CD4-positive, alpha-beta T cell (primary cell): ENCODE measurements at regions not wholly inside any gene's neighbourhood (a gene's known extent, or its start where the extent isn't known, plus 50 kb on each side); places are given as distances from the start of the nearest gene placed in this dataset.

Source experiments
- ATAC-seq: fragments of 200-7000 bp; cut with Tn5 transposase; one replicate; pipeline ENCODE4 v1.10.0; 2022; ENCODE audit warnings: mild to moderate bottlenecking; ENCODE audit not compliant: poor library complexity
- CTCF ChIA-PET: fragments of 350-600 bp; sonication (Branson Sonifier 250); formaldehyde crosslinking; loops from one replicate; lab custom pipeline; 2021; ENCODE audit warnings: antibody characterized with exemption, inconsistent platforms; lab: Charles Lee
- POLR2A ChIA-PET: fragments of 350-600 bp; sonication (Branson Sonifier 250); formaldehyde crosslinking; loops from one replicate; lab custom pipeline; 2021; ENCODE audit warnings: antibody characterized with exemption, inconsistent platforms; lab: Charles Lee
- DNase-seq, 14 experiments: peaks; one replicate each; pipeline ENCODE4 v3.0.0-alpha.2; 2013 to 2020; ENCODE audit warnings: mixed read lengths in 2 of 14
- H3K27ac ChIP-seq, 2 donors: one replicate each; pipeline versions ENCODE4 v1.5.1 to v1.7.0; 2013; ENCODE audit warnings: low read length in 2 of 2, low read depth in 1 of 2, mild to moderate bottlenecking in 1 of 2
- H3K27me3 ChIP-seq, 2 experiments: 1 replicate in 1 of 2; 2 replicates in 1 of 2; pipeline versions ENCODE4 v1.6.1 to v1.7.0; 2013; ENCODE audit warnings: low read length in 2 of 2, control low read depth in 1 of 2, mild to moderate bottlenecking in 1 of 2, moderate library complexity in 1 of 2; ENCODE audit not compliant: insufficient read depth in 2 of 2, control insufficient read depth in 1 of 2
- H3K36me3 ChIP-seq: one replicate; pipeline ENCODE4 v1.6.1; 2013; ENCODE audit warnings: low read length, control low read depth; ENCODE audit not compliant: insufficient read depth
- H3K4me1 ChIP-seq: one replicate; pipeline ENCODE4 v1.6.1; 2013; ENCODE audit warnings: low read length, control low read depth; ENCODE audit not compliant: insufficient read depth
- H3K4me3 ChIP-seq: one replicate; pipeline ENCODE4 v1.5.1; 2013; ENCODE audit warnings: mild to moderate bottlenecking, low read length, moderate library complexity
- H3K9me3 ChIP-seq, 2 experiments: 1 replicate in 1 of 2; 2 replicates in 1 of 2; pipeline versions ENCODE4 v1.6.1 to v1.7.0; 2013; ENCODE audit warnings: low read length in 2 of 2, mild to moderate bottlenecking in 2 of 2, control low read depth in 1 of 2, moderate library complexity in 1 of 2; ENCODE audit not compliant: control insufficient read depth in 1 of 2, insufficient read depth in 1 of 2
- H3K27ac Mint-ChIP-seq: one replicate; pipeline ENCODE4 v1.8.0; 2020; ENCODE audit warnings: mixed read lengths
- H3K27me3 Mint-ChIP-seq: one replicate; pipeline ENCODE4 v1.8.0; 2021; ENCODE audit warnings: mixed read lengths
- H3K36me3 Mint-ChIP-seq: one replicate; pipeline ENCODE4 v1.8.0; 2021; ENCODE audit warnings: low read depth, mixed read lengths
- H3K4me1 Mint-ChIP-seq: one replicate; pipeline ENCODE4 v1.8.0; 2021; ENCODE audit warnings: low read depth, mixed read lengths
- H3K4me3 Mint-ChIP-seq: one replicate; pipeline ENCODE4 v1.8.0; 2020; ENCODE audit warnings: mild to moderate bottlenecking, mixed read lengths
- H3K9me3 Mint-ChIP-seq: one replicate; pipeline ENCODE4 v1.8.0; 2020; ENCODE audit warnings: mixed read lengths
- intact Hi-C, 2 experiments: fragments of 100-400 bp; cut with DNase I in 1 of 2; cut with micrococcal nuclease in 1 of 2; formaldehyde crosslinking; loops; one replicate each; pipeline versions ENCODE4 v1.15.1 to v1.9.0; 2023 to 2025; cut with DNase I, micrococcal nuclease
- TF ChIP-seq, protein P1 (sequence below): fragments of 200-600 bp; IDR thresholded peaks from one replicate; pipeline ENCODE4 v1.8.0; 2022; ENCODE audit warnings: antibody characterized with exemption, mild to moderate bottlenecking

DNA sequence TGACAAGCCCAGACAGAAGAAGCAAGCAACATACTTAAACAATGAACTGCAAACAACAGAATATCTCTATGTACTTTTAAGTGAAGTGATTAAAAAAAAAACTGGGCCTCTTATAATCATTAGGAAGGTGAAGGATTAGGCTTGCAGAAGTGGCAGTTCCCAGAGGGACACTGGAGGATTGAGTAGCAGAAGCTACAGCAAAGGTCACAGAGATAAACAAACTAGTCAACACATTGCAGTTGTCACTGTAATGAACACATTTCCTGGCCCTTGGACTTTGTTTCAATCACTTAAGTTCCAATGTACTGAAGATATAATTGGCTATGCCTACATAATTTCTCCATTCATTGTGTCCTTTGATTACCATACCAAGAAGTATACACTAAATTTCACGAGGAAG, 1498.8 kb downstream of the SLITRK5 start:
- intact Hi-C loops = no loop called here

DNA sequence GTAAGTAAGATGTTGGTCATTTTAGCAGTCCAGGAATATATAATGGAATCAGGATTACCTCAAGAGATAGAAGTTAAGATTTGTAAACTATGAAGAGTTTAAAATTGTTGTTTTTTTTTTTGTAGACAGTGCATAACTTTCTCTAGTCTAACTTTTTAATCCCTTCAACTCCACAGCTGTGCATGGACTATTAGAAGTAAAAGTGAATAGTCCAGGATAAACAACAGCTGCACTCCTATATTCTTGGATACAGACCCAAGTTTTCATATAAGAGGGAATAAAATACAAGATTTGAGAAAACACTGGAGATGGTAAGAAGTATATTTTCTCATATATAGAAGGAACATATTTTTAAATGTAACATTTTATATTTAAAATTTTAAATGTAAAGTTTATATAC, 1509.9 kb downstream of the SLITRK5 start:
- ChIA-PET POLR2A (no interaction called here), CTCF (no interaction called here)
- H3K27ac Mint-ChIP-seq = no peak overlapping the region
- H3K4me3 Mint-ChIP-seq = no peak overlapping the region
- H3K4me1 Mint-ChIP-seq = no peaks in the 10 kb centered on the region
- H3K27me3 Mint-ChIP-seq = no peaks in the 10 kb centered on the region
- TF ChIP-seq, protein P1, sequence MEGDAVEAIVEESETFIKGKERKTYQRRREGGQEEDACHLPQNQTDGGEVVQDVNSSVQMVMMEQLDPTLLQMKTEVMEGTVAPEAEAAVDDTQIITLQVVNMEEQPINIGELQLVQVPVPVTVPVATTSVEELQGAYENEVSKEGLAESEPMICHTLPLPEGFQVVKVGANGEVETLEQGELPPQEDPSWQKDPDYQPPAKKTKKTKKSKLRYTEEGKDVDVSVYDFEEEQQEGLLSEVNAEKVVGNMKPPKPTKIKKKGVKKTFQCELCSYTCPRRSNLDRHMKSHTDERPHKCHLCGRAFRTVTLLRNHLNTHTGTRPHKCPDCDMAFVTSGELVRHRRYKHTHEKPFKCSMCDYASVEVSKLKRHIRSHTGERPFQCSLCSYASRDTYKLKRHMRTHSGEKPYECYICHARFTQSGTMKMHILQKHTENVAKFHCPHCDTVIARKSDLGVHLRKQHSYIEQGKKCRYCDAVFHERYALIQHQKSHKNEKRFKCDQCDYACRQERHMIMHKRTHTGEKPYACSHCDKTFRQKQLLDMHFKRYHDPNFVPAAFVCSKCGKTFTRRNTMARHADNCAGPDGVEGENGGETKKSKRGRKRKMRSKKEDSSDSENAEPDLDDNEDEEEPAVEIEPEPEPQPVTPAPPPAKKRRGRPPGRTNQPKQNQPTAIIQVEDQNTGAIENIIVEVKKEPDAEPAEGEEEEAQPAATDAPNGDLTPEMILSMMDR = no peak
- DNase-seq (no peak), ATAC-seq (no peak)
- H3K4me3 ChIP-seq = no peak overlapping the region
- H3K9me3 Mint-ChIP-seq = peaks cover 5% of the 10 kb centered on the region
- no peaks in the 10 kb centered on the region for H3K36me3 ChIP-seq
- intact Hi-C loops = no loop called here
- no peaks in the 10 kb centered on the region for H3K4me1 ChIP-seq
- no peaks in the 10 kb centered on the region for H3K36me3 Mint-ChIP-seq
- H3K9me3 ChIP-seq = peaks cover 9 to 10% of the 10 kb centered on the region in 2 experiments
- H3K27me3 ChIP-seq = no peaks in the 10 kb centered on the region
- H3K27ac ChIP-seq = no peak overlapping the region

More for the DNA sequence above, 1498.8 kb downstream of the SLITRK5 start:
- TF ChIP-seq, protein P1 = no peak
- no peaks in the 10 kb centered on the region for H3K9me3 ChIP-seq
- no peak overlapping the region for H3K27ac ChIP-seq
- H3K27me3 ChIP-seq = no peaks in the 10 kb centered on the region
- no peak overlapping the region for H3K4me3 ChIP-seq
- DNase-seq = no peak
- Mint-ChIP-seq H3K27ac (no peak overlapping the region), H3K9me3 (peaks cover 3% of the 10 kb centered on the region), H3K27me3 (no peaks in the 10 kb centered on the region), H3K4me1 (no peaks in the 10 kb centered on the region), H3K36me3 (no peaks in the 10 kb centered on the region), H3K4me3 (no peak overlapping the region)
- H3K4me1 ChIP-seq = no peaks in the 10 kb centered on the region
- CTCF ChIA-PET = no interaction called here
- POLR2A ChIA-PET = no interaction called here
- no peak for ATAC-seq
- no peaks in the 10 kb centered on the region for H3K36me3 ChIP-seq

GRCh38 chr13:89199138-89199537, 1528.0 kb downstream of the SLITRK5 start:
- TF ChIP-seq, protein P1 = no peak
- no peaks in the 10 kb centered on the region for H3K4me1 ChIP-seq
- H3K36me3 ChIP-seq = no peaks in the 10 kb centered on the region
- H3K36me3 Mint-ChIP-seq = no peaks in the 10 kb centered on the region
- ChIA-PET CTCF (no interaction called here), POLR2A (no interaction called here)
- no peaks in the 10 kb centered on the region for H3K4me1 Mint-ChIP-seq
- H3K4me3 Mint-ChIP-seq = no peak overlapping the region
- no peak overlapping the region for H3K4me3 ChIP-seq
- ATAC-seq (no peak), DNase-seq (no peak)
- no peak overlapping the region for H3K27ac Mint-ChIP-seq
- intact Hi-C loops = no loop called here
- no peaks in the 10 kb centered on the region for H3K27me3 Mint-ChIP-seq
- no peak overlapping the region for H3K27ac ChIP-seq
- H3K9me3 ChIP-seq = peaks cover 0 to 4% of the 10 kb centered on the region in 2 experiments
- H3K9me3 Mint-ChIP-seq = peaks cover 3% of the 10 kb centered on the region
- no peaks in the 10 kb centered on the region for H3K27me3 ChIP-seq
